ENCODE measurements at regions not wholly inside any gene's neighbourhood (a gene's known extent, or its start where the extent isn't known, plus 50 kb on each side); places are given as distances from the start of the nearest gene placed in this dataset.

- no peaks in the 10 kb centered on the region for H3K36me3 ChIP-seq (ENCODE audit: control insufficient read depth, insufficient read depth, low read length)
- DNase-seq (ENCODE audit: extremely low read depth, insufficient read length) = no peak
- TF ChIP-seq CTCF (IDR thresholded peaks at IDR 0.05; ENCODE audit: insufficient read depth, low read length, poor library complexity, severe bottlenecking) = no peak
- no peak overlapping the region for H3K4me3 ChIP-seq (replicated peaks; ENCODE audit: low read depth, low read length)
- no peaks in the 10 kb centered on the region for H3K27me3 ChIP-seq (replicated peaks; ENCODE audit: control insufficient read depth, insufficient read depth, low read length)
These were observed 488.6 kb downstream of the RMST start for GRCh38 chr12:97951239-97951638.

GRCh38 chr12:97951717-97952116 is 489.1 kb downstream of the RMST start:
- DNase-seq (ENCODE audit: extremely low read depth, insufficient read length) = no peak
- no peak for TF ChIP-seq CTCF (IDR thresholded peaks at IDR 0.05; ENCODE audit: insufficient read depth, low read length, poor library complexity, severe bottlenecking)
- H3K4me3 ChIP-seq (replicated peaks; ENCODE audit: low read depth, low read length) = no peak overlapping the region
- no peaks in the 10 kb centered on the region for H3K36me3 ChIP-seq (ENCODE audit: control insufficient read depth, insufficient read depth, low read length)
- H3K27me3 ChIP-seq (replicated peaks; ENCODE audit: control insufficient read depth, insufficient read depth, low read length) = no peaks in the 10 kb centered on the region

- Histone ChIP-seq H3K4me3 (replicated peaks; ENCODE audit: low read depth, low read length) (no peak overlapping the region), H3K27me3 (replicated peaks; ENCODE audit: control insufficient read depth, insufficient read depth, low read length) (no peaks in the 10 kb centered on the region), H3K36me3 (ENCODE audit: control insufficient read depth, insufficient read depth, low read length) (no peaks in the 10 kb centered on the region)
- DNase-seq (ENCODE audit: extremely low read depth, insufficient read length) = no peak
- TF ChIP-seq CTCF (IDR thresholded peaks at IDR 0.05; ENCODE audit: insufficient read depth, low read length, poor library complexity, severe bottlenecking) = no peak
These were observed 494.5 kb downstream of the RMST start for GRCh38 chr12:97957109-97957508.

GRCh38 chr12:97960225-97960624 is 497.6 kb downstream of the RMST start:
- Histone ChIP-seq H3K4me3 (replicated peaks; ENCODE audit: low read depth, low read length) (no peak overlapping the region), H3K36me3 (ENCODE audit: control insufficient read depth, insufficient read depth, low read length) (no peaks in the 10 kb centered on the region), H3K27me3 (replicated peaks; ENCODE audit: control insufficient read depth, insufficient read depth, low read length) (no peaks in the 10 kb centered on the region)
- no peak for DNase-seq (ENCODE audit: extremely low read depth, insufficient read length)
- TF ChIP-seq CTCF (IDR thresholded peaks at IDR 0.05; ENCODE audit: insufficient read depth, low read length, poor library complexity, severe bottlenecking) = no peak

GRCh38 chr12:97960741-97961608 is 498.4 kb downstream of the RMST start:
- H3K4me3 ChIP-seq (replicated peaks; ENCODE audit: low read depth, low read length) = no peak overlapping the region
- TF ChIP-seq CTCF (IDR thresholded peaks at IDR 0.05; ENCODE audit: insufficient read depth, low read length, poor library complexity, severe bottlenecking) = peak; percentile 77
- no peak for DNase-seq (ENCODE audit: extremely low read depth, insufficient read length)

More at GRCh38 chr12:97960741-97961608, 498.4 kb downstream of the RMST start:
- Histone ChIP-seq H3K27me3 (replicated peaks; ENCODE audit: control insufficient read depth, insufficient read depth, low read length) (no peaks in the 10 kb centered on the region), H3K36me3 (ENCODE audit: control insufficient read depth, insufficient read depth, low read length) (no peaks in the 10 kb centered on the region)
